GM19025 (cell line): ENCODE measurements at regions not wholly inside any gene's neighbourhood (a gene's known extent, or its start where the extent isn't known, plus 50 kb on each side); places are given as distances from the start of the nearest gene placed in this dataset.

Experiments used
- ATAC-seq: cut with Tn5 transposase; IDR thresholded peaks from one replicate; pipeline ENCODE4 v1.9.1; 2021; ENCODE audit warnings: mild to moderate bottlenecking, low read depth, moderate library complexity; ENCODE audit not compliant: unreplicated experiment

- ATAC-seq: no peak
Observed at GRCh38 chr18:29154758-29155725, 978.1 kb upstream of the CDH2 start.

GRCh38 chr18:29154196-29154757 is 977.3 kb upstream of the CDH2 start:
- ATAC-seq: no peak

GRCh38 chr18:29153091-29153490 is 976.2 kb upstream of the CDH2 start:
- no peak for ATAC-seq

GRCh38 chr18:29147944-29148343 is 971.0 kb upstream of the CDH2 start:
- no peak for ATAC-seq

- no peak for ATAC-seq
Observed at GRCh38 chr18:29146068-29146467, 969.1 kb upstream of the CDH2 start.

GRCh38 chr18:29140590-29140989 is 963.7 kb upstream of the CDH2 start:
- ATAC-seq: no peak

- ATAC-seq: no peak
Observed at GRCh38 chr18:29137773-29138495, 961.0 kb upstream of the CDH2 start.

- no peak for ATAC-seq
Observed at GRCh38 chr18:29123706-29124530, 947.0 kb upstream of the CDH2 start.

GRCh38 chr18:29104671-29105070 is 927.7 kb upstream of the CDH2 start:
- no peak for ATAC-seq

GRCh38 chr18:29104227-29104626 is 927.3 kb upstream of the CDH2 start:
- no peak for ATAC-seq

- ATAC-seq: no peak
Observed at GRCh38 chr18:29096079-29096770, 919.3 kb upstream of the CDH2 start.

- ATAC-seq: no peak
Observed at GRCh38 chr18:29087616-29088246, 910.8 kb upstream of the CDH2 start.

- ATAC-seq: no peak
Observed at GRCh38 chr18:29084120-29084519, 907.2 kb upstream of the CDH2 start.

GRCh38 chr18:29083545-29083944 is 906.6 kb upstream of the CDH2 start:
- ATAC-seq: no peak

- ATAC-seq: no peak
Observed at GRCh38 chr18:29080946-29081345, 904.0 kb upstream of the CDH2 start.

- ATAC-seq: no peak
Observed at GRCh38 chr18:29078273-29078672, 901.3 kb upstream of the CDH2 start.

GRCh38 chr18:29077344-29077743 is 900.4 kb upstream of the CDH2 start:
- no peak for ATAC-seq

GRCh38 chr18:29076645-29077044 is 899.7 kb upstream of the CDH2 start:
- ATAC-seq: no peak

- ATAC-seq: no peak
Observed at GRCh38 chr18:29074147-29074546, 897.2 kb upstream of the CDH2 start.
